ENCODE measurements at regions not wholly inside any gene's neighbourhood (a gene's known extent, or its start where the extent isn't known, plus 50 kb on each side); places are given as distances from the start of the nearest gene placed in this dataset.

DNA sequence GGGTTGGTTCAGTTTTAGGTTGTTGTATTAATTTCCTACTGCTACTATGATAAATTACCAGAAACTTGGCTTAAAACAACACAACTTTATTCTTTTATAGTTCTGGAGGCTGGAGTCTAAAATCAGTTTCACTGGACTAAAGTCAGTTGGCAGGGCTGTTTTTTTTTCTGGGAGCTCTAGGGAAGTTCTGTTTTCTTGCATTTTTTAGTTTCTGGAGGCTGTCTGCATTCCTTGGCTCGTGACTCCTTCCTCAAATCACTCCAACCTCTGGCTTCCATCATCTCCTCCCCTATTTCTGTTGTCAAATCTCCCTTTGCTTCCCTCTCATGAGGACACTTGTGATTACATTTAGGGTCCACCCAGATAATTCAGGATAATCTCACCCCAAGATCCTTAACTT lies 51.3 kb upstream of the SUB1 start:
- TF ChIP-seq CTCF (IDR thresholded peaks at IDR 0.05), result no peak
- no peak for TF ChIP-seq POLR2A (IDR thresholded peaks at IDR 0.05)

Measured in lower leg skin (tissue), 3 donors.